ENCODE measurements at regions not wholly inside any gene's neighbourhood (a gene's known extent, or its start where the extent isn't known, plus 50 kb on each side); places are given as distances from the start of the nearest gene placed in this dataset.

DNA sequence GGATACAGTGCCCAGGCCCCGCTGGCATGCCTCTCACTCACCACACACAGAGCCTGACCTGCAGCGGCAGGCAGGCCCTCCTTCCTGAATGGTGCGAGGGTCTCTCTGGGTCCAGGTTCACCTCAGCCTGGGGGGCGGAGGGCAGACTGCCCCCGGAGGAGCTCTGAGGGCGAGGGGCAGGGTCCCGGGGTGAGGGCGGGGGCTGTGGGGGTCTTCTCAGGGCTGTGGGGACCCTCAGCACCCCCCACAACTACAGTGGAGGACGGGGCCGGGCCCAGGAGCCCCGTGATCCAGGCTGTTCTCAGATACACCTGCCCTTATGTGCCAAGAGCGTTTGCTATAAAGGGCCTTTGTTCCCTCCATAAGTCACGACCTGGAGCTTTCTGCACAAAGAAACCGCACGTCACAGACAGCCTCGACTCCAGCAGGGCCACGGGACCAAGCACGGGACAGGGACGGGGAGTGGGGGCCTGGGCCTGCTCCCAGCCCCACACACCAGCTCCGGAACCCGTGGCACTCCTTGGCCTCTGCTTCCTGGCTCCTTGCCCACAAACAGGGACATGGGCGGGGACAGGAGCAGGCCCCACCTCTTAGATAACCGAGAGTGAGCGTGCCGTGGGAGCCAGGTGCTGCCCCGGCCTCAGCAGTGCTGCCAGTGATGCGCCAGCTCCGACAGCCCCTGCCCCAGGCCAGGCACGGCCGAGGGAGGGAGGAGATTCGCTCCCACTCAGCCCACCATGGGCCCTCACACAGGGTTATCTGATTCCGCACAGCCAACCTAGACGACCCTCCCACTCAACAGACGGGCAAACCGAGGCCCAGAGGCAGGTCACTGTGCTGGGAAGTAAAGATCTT is 101.9 kb downstream of the RFLNA start:
- Histone ChIP-seq H3K36me3 (peaks cover 8 to 24% of the 10 kb centered on the region in 2 donors), H3K27me3 (no peaks in the 10 kb centered on the region), H3K27ac (peak overlapping the region in 1 of 3 donors; percentile 2), H3K4me1 (peaks cover 14 to 28% of the 10 kb centered on the region in 2 donors), H3K9me3 (no peaks in the 10 kb centered on the region), H3K4me3 (replicated peaks in 1 of 3) (no peak overlapping the region)
- no peak for DNase-seq
- WGBS, 2 donors, result 86 to 93% methylated on average over 12 to 26 of the region's 35 CpGs
- TF ChIP-seq CTCF (IDR thresholded peaks at IDR 0.05), result no peak
- intact Hi-C loops (cut with DNase I), result no loop called here

- TF ChIP-seq CTCF (IDR thresholded peaks at IDR 0.05) (no peak), POLR2A (IDR thresholded peaks at IDR 0.05) (no peak)
- Histone ChIP-seq H3K9me3 (no peaks in the 10 kb centered on the region), H3K36me3 (peaks cover 8 to 19% of the 10 kb centered on the region in 2 donors), H3K27me3 (no peaks in the 10 kb centered on the region), H3K4me1 (peaks cover 14 to 35% of the 10 kb centered on the region in 2 donors), H3K27ac (no peak overlapping the region), H3K4me3 (replicated peaks in 1 of 3) (no peak overlapping the region)
- intact Hi-C loops (cut with DNase I), result no loop called here
- WGBS, 2 donors, result 90 to 96% methylated on average over 7 of the region's 7 CpGs
- no peak for DNase-seq
These were observed 101.1 kb downstream of the RFLNA start for GRCh38 chr12:124395986-124396385.

DNA sequence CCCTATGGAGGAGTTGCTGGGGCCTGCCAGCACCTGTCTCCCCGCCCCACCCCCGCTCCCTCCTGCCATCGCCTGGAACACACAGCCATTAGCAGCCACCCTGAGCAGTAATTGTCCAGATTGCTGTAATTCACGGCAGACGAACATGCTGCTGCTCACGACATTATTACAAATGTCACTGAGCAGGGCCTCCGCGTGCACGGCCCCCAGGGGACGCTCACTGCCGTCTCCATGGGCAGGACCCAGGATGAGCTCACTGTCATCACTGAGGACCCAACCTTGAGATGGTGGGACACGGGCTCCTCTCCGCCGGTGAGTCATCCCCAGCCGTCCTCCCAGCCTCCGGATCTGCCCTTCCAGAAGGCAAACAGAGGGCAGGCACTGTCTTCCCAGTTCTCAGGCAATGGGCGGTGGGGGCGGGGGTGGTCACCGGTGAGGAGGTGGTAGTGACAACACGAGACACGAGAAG is 100.4 kb downstream of the RFLNA start:
- Histone ChIP-seq H3K4me3 (replicated peaks in 1 of 3) (no peak overlapping the region), H3K9me3 (no peaks in the 10 kb centered on the region), H3K4me1 (peaks cover 14 to 41% of the 10 kb centered on the region in 2 donors), H3K27me3 (no peaks in the 10 kb centered on the region), H3K36me3 (peaks cover 8 to 13% of the 10 kb centered on the region in 2 donors), H3K27ac (no peak overlapping the region)
- intact Hi-C loops (cut with DNase I), result no loop called here
- TF ChIP-seq POLR2A (IDR thresholded peaks at IDR 0.05) (no peak), CTCF (IDR thresholded peaks at IDR 0.05) (no peak)
- 80 to 91% methylated on average over 11 to 14 of the region's 21 CpGs for WGBS, 2 donors
- no peak for DNase-seq

DNA sequence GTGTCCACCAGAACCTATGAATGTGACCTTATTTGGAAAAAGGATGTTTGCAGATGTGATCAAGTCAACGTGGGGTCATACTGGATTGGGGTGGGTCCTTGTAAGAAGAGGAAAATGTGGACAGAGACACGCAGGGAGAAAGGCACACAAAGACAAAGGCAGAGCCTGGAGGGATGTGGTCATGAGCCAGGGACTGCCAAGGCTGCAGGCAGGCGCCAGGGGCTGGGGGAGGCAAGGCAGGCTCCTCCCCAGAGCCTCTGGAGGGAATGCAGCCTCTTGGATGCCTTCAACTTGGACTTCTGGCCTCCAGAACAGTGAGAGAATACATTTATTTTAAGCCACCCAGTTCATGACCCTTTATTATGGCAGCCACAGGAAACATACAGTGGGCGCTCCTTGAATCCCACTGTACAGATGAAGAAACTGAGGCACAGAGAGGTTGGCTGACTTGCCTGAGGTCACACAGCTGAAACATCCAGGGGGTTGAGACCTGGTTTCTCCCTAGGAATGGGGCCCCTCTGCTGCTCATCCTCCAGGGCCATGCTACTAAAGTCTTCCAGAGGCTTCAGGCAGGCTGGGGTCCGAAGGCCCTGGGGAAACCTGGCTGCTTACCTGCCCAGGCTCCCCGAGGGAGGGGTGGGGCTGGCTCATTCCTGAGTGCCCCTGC is 99.7 kb downstream of the RFLNA start:
- H3K27ac ChIP-seq, result peak overlapping the region in 1 of 3 donors; percentile 77
- WGBS, 2 donors, result 84 to 85% methylated on average over 6 of the region's 6 CpGs
- no peak for DNase-seq
- no peaks in the 10 kb centered on the region for H3K27me3 ChIP-seq
- intact Hi-C loops (cut with DNase I), result no loop called here
- TF ChIP-seq POLR2A (IDR thresholded peaks at IDR 0.05), result no peak
- no peak for TF ChIP-seq CTCF (IDR thresholded peaks at IDR 0.05)
- peaks cover 18 to 48% of the 10 kb centered on the region in 2 donors for H3K4me1 ChIP-seq
- no peak overlapping the region for H3K4me3 ChIP-seq (replicated peaks in 1 of 3)
- H3K9me3 ChIP-seq, result no peaks in the 10 kb centered on the region
- peaks cover 8% of the 10 kb centered on the region in 2 donors for H3K36me3 ChIP-seq

DNA sequence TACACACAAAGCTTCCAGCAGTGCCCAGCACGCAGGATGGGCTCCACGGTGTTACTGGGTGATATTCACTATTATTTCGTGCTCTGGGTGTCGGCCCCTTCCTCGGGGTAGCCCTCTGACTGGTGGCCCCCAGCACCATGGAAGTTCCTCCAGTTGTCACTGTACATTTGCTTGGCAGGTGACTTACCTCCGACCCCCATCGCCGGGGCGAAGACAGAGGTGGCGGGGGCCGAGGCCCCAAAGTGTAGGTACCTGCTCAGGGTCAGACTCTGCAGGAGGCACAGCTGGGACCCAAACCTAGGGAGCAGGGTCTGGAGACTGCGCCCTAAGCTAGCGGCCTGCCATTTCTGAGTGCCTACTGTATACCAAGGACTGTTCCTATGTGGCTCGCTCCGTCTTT is 98.9 kb downstream of the RFLNA start:
- DNase-seq, result no peak
- TF ChIP-seq CTCF (IDR thresholded peaks at IDR 0.05), result no peak
- Histone ChIP-seq H3K4me1 (peaks cover 25 to 52% of the 10 kb centered on the region in 2 donors), H3K27ac (peak overlapping the region; percentile 58 to 87 (median 77)), H3K9me3 (no peaks in the 10 kb centered on the region), H3K36me3 (peaks cover 8% of the 10 kb centered on the region in 2 donors), H3K4me3 (replicated peaks in 1 of 3) (no peak overlapping the region), H3K27me3 (no peaks in the 10 kb centered on the region)
- intact Hi-C loops (cut with DNase I), result no loop called here
- 91 to 97% methylated on average over 12 to 15 of the region's 15 CpGs for WGBS, 2 donors

All from thyroid gland (tissue), 4 donors.